ENCODE measurements at regions not wholly inside any gene's neighbourhood (a gene's known extent, or its start where the extent isn't known, plus 50 kb on each side); places are given as distances from the start of the nearest gene placed in this dataset.

GRCh38 chr2:222080141-222080540 lies 218.7 kb downstream of the PAX3 start:
- TF ChIP-seq, protein P1, sequence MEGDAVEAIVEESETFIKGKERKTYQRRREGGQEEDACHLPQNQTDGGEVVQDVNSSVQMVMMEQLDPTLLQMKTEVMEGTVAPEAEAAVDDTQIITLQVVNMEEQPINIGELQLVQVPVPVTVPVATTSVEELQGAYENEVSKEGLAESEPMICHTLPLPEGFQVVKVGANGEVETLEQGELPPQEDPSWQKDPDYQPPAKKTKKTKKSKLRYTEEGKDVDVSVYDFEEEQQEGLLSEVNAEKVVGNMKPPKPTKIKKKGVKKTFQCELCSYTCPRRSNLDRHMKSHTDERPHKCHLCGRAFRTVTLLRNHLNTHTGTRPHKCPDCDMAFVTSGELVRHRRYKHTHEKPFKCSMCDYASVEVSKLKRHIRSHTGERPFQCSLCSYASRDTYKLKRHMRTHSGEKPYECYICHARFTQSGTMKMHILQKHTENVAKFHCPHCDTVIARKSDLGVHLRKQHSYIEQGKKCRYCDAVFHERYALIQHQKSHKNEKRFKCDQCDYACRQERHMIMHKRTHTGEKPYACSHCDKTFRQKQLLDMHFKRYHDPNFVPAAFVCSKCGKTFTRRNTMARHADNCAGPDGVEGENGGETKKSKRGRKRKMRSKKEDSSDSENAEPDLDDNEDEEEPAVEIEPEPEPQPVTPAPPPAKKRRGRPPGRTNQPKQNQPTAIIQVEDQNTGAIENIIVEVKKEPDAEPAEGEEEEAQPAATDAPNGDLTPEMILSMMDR (conservative IDR thresholded peaks at IDR 0.05 in 1 of 2, IDR thresholded peaks at IDR 0.05 in 1 of 2; ENCODE audit: low read depth in 1 of 2, low read length in 2 of 2) = no peak
- TF ChIP-seq EZH2 (IDR thresholded peaks at IDR 0.05; ENCODE audit: low read length, missing control alignments) = no peak
